HepG2 (cell line): ENCODE measurements at regions not wholly inside any gene's neighbourhood (a gene's known extent, or its start where the extent isn't known, plus 50 kb on each side); places are given as distances from the start of the nearest gene placed in this dataset.

Experiments used
- MBNL3 ChIP-seq: fragments of 250-450 bp; sonication (Bioruptor Pico); conservative IDR thresholded peaks from 2 replicates; pipeline ENCODE4 v1.8.0; 2022; ENCODE audit warnings: mild to moderate bottlenecking, inconsistent platforms
- PTBP1 ChIP-seq: fragments of 200-400 bp; formaldehyde crosslinking; IDR thresholded peaks from 2 replicates; pipeline ENCODE4 v1.6.1; 2018; ENCODE audit warnings: low read length, low read depth; ENCODE audit not compliant: poor library complexity, severe bottlenecking
- SIX1 ChIP-seq: sonication (generic); formaldehyde crosslinking; IDR thresholded peaks from 2 replicates; pipeline ENCODE4 v1.4.0; 2020; ENCODE audit warnings: missing genetic modification reagents, borderline replicate concordance
- SMAD9 ChIP-seq: sonication (generic); formaldehyde crosslinking; IDR thresholded peaks from 2 replicates; pipeline ENCODE4 v1.5.1; 2020; ENCODE audit warnings: mild to moderate bottlenecking, missing genetic modification reagents
- TF ChIP-seq, protein P1 (sequence below): sonication (generic); formaldehyde crosslinking; IDR thresholded peaks from 2 replicates; pipeline ENCODE4 v1.9.0; 2021; ENCODE audit warnings: missing genetic modification reagents, borderline replicate concordance
- TF ChIP-seq, protein P2 (sequence below): conservative IDR thresholded peaks from 2 replicates; pipeline ENCODE4 v1.6.1; 2018; ENCODE audit warnings: missing genetic modification reagents
- TF ChIP-seq, protein P3 (sequence below): sonication (generic); formaldehyde crosslinking; IDR thresholded peaks from 2 replicates; pipeline ENCODE4 v1.4.0; 2020; ENCODE audit warnings: mild to moderate bottlenecking, missing genetic modification reagents
- TF ChIP-seq, protein P4 (sequence below): sonication (generic); formaldehyde crosslinking; IDR thresholded peaks from 2 replicates; pipeline ENCODE4 v1.9.0; 2021; ENCODE audit warnings: missing genetic modification reagents, borderline replicate concordance

DNA sequence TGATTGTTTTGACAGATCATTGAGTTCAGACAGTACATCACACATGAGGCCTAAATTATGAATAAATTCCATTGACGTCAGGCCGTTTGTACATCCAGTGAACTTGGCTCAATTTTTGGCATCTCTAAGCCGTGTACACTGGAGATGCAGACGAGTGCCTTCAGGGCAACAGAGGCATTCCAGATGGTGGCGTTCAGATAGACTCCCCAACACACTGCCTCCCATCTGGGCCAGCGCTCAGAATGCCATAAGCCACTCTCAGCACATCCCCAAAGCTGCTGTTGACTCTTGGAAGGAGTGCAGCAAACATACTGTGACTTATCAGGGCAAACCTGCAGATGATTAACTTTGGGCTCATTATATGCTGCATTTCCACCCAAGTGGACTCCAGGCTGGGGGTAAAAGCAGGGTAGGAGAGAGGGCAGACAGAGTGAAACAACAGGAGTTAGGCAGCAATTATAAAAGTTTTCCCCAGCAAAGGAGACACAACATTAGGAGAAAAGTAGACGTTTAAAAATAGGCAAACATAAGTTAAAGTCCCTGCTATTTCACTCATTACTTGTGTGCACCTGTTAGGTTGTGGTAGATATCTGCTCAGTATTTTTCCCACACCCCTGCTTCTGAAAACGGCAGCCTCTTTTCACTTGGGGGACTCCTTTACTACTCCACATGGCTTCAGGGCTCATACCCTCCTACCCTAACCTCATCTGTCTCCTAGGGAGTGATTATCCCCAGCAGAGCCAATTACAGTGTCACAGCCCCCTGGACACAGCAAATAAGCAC lies 60.2 kb upstream of the PDE3B start (continued):
- TF ChIP-seq, protein P1, sequence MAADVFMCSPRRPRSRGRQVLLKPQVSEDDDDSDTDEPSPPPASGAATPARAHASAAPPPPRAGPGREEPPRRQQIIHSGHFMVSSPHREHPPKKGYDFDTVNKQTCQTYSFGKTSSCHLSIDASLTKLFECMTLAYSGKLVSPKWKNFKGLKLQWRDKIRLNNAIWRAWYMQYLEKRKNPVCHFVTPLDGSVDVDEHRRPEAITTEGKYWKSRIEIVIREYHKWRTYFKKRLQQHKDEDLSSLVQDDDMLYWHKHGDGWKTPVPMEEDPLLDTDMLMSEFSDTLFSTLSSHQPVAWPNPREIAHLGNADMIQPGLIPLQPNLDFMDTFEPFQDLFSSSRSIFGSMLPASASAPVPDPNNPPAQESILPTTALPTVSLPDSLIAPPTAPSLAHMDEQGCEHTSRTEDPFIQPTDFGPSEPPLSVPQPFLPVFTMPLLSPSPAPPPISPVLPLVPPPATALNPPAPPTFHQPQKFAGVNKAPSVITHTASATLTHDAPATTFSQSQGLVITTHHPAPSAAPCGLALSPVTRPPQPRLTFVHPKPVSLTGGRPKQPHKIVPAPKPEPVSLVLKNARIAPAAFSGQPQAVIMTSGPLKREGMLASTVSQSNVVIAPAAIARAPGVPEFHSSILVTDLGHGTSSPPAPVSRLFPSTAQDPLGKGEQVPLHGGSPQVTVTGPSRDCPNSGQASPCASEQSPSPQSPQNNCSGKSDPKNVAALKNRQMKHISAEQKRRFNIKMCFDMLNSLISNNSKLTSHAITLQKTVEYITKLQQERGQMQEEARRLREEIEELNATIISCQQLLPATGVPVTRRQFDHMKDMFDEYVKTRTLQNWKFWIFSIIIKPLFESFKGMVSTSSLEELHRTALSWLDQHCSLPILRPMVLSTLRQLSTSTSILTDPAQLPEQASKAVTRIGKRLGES (CRISPR knock-in tag) = no peak
- TF ChIP-seq, protein P2, sequence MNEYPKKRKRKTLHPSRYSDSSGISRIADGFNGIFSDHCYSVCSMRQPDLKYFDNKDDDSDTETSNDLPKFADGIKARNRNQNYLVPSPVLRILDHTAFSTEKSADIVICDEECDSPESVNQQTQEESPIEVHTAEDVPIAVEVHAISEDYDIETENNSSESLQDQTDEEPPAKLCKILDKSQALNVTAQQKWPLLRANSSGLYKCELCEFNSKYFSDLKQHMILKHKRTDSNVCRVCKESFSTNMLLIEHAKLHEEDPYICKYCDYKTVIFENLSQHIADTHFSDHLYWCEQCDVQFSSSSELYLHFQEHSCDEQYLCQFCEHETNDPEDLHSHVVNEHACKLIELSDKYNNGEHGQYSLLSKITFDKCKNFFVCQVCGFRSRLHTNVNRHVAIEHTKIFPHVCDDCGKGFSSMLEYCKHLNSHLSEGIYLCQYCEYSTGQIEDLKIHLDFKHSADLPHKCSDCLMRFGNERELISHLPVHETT (CRISPR knock-in tag) = no peak
- TF ChIP-seq SIX1 (CRISPR knock-in tag) = no peak
- TF ChIP-seq, protein P3, sequence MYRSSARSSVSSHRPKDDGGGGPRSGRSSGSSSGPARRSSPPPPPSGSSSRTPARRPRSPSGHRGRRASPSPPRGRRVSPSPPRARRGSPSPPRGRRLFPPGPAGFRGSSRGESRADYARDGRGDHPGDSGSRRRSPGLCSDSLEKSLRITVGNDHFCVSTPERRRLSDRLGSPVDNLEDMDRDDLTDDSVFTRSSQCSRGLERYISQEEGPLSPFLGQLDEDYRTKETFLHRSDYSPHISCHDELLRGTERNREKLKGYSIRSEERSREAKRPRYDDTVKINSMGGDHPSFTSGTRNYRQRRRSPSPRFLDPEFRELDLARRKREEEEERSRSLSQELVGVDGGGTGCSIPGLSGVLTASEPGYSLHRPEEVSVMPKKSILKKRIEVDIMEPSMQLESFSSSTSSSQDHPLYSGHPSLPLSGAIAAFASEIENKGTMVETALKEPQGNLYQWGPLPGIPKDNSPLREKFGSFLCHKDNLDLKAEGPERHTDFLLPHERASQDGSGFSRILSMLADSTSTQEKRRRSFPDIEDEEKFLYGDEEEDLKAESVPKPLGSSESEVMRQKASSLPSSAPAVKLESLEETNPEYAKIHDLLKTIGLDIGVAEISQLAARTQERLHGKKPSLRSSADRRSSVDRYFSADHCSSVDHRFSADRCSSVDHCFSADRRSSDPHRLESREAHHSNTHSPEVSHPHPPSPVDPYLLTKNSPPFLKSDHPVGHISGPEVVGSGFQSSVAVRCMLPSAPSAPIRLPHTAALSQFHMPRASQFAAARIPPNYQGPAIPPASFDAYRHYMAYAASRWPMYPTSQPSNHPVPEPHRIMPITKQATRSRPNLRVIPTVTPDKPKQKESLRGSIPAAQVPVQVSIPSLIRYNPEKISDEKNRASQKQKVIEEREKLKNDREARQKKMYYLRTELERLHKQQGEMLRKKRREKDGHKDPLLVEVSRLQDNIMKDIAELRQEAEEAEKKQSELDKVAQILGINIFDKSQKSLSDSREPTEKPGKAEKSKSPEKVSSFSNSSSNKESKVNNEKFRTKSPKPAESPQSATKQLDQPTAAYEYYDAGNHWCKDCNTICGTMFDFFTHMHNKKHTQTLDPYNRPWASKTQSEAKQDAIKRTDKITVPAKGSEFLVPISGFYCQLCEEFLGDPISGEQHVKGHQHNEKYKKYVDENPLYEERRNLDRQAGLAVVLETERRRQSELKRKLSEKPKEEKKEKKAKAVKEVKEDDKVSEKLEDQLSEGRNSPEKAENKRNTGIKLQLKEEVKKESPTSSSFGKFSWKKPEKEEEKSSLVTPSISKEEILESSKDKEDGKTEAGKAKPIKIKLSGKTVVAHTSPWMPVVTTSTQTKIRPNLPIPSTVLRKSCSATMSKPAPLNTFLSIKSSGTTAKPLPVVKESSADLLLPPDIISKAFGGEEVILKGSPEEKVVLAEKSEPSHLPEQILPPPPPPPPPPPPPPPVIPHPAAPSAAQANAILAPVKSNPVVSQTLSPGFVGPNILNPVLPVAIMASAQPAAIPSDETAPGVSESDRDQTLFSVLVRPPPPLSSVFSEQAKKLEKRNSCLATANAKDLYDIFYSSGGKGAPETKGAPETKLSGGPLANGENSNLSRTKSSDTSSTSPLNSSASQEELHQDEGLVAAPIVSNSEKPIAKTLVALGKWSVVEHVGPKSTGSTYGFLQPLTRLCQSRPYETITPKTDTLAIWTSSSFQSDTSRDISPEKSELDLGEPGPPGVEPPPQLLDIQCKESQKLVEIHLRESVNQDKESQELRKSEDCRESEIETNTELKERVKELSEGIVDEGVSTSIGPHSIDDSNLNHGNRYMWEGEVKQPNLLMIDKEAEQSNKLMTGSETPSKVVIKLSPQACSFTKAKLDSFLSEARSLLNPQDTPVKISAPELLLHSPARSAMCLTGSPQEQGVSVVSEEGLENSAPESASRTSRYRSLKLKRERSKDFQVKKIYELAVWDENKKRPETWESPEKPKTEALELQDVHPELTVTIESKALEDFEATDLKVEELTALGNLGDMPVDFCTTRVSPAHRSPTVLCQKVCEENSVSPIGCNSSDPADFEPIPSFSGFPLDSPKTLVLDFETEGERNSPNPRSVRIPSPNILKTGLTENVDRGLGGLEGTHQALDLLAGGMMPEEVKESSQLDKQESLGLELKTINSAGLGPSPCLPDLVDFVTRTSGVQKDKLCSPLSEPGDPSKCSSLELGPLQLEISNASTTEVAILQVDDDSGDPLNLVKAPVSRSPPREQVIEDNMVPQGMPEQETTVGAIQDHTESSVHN (CRISPR knock-in tag) = no peak
- TF ChIP-seq, protein P4, sequence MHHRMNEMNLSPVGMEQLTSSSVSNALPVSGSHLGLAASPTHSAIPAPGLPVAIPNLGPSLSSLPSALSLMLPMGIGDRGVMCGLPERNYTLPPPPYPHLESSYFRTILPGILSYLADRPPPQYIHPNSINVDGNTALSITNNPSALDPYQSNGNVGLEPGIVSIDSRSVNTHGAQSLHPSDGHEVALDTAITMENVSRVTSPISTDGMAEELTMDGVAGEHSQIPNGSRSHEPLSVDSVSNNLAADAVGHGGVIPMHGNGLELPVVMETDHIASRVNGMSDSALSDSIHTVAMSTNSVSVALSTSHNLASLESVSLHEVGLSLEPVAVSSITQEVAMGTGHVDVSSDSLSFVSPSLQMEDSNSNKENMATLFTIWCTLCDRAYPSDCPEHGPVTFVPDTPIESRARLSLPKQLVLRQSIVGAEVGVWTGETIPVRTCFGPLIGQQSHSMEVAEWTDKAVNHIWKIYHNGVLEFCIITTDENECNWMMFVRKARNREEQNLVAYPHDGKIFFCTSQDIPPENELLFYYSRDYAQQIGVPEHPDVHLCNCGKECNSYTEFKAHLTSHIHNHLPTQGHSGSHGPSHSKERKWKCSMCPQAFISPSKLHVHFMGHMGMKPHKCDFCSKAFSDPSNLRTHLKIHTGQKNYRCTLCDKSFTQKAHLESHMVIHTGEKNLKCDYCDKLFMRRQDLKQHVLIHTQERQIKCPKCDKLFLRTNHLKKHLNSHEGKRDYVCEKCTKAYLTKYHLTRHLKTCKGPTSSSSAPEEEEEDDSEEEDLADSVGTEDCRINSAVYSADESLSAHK (CRISPR knock-in tag) = no peak
- TF ChIP-seq PTBP1 = no peak
- no peak for TF ChIP-seq SMAD9 (CRISPR knock-in tag)
- no peak for TF ChIP-seq MBNL3 (CRISPR knock-in tag)
